LNCAP (cell line): ENCODE measurements at regions not wholly inside any gene's neighbourhood (a gene's known extent, or its start where the extent isn't known, plus 50 kb on each side); places are given as distances from the start of the nearest gene placed in this dataset.

Source experiments
- CTCF ChIP-seq: fragments of 450-650 bp; IDR thresholded peaks from 2 replicates; pipeline ENCODE4 v1.5.1; 2017; ENCODE audit warnings: mild to moderate bottlenecking

- no peak for TF ChIP-seq CTCF
Observed at GRCh38 chr4:137609718-137610430, 77.6 kb upstream of the PCDH18 start.

GRCh38 chr4:137608085-137608484 is 75.8 kb upstream of the PCDH18 start:
- no peak for TF ChIP-seq CTCF

- TF ChIP-seq CTCF = no peak
Observed at GRCh38 chr4:137602436-137602835, 70.1 kb upstream of the PCDH18 start.

GRCh38 chr4:137601934-137602333 is 69.6 kb upstream of the PCDH18 start:
- no peak for TF ChIP-seq CTCF

- TF ChIP-seq CTCF = no peak
Observed at GRCh38 chr4:137599734-137600133, 67.4 kb upstream of the PCDH18 start.

GRCh38 chr4:137597752-137598430 is 65.6 kb upstream of the PCDH18 start:
- no peak for TF ChIP-seq CTCF

GRCh38 chr4:137587796-137588195 is 55.5 kb upstream of the PCDH18 start:
- no peak for TF ChIP-seq CTCF
